ENCODE measurements at regions not wholly inside any gene's neighbourhood (a gene's known extent, or its start where the extent isn't known, plus 50 kb on each side); places are given as distances from the start of the nearest gene placed in this dataset.

DNA sequence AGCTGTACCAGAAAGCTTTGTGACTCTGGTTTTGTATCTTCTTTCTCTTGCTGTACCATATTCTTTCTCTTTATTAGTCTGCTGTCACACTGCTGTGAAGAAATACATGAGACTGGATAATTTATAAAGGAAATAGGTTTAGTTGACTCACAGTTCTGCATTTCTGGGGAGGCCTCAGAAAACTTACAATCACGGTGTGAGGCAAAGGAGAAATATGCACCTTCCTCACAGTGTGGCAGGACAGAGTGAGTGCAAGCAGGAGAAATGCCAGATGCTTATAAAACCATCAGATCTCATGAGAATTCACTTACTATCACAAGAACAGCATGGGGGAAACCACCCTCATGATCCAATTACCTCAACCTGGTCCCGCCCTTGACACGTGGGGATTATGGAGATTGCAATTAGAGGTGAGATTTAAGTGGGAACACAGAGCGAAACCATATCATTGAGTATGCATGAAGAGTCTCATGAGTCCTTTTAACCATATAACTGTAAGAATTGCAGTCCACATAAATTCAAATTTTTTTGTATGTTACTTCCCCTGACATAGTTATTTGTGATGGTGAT, 67.4 kb upstream of the INPP4B start:
- no peak for DNase-seq
- Histone ChIP-seq H3K4me1 (no peaks in the 10 kb centered on the region), H3K9me3 (no peaks in the 10 kb centered on the region), H3K27ac (no peak overlapping the region), H3K27me3 (no peaks in the 10 kb centered on the region), H3K36me3 (no peaks in the 10 kb centered on the region), H3K4me3 (replicated peaks in 1 of 3) (no peak overlapping the region)
- 81 to 83% methylated on average over 4 of the region's 4 CpGs for WGBS, 2 donors
- intact Hi-C loops (cut with DNase I) = no loop called here
- TF ChIP-seq, protein P1, sequence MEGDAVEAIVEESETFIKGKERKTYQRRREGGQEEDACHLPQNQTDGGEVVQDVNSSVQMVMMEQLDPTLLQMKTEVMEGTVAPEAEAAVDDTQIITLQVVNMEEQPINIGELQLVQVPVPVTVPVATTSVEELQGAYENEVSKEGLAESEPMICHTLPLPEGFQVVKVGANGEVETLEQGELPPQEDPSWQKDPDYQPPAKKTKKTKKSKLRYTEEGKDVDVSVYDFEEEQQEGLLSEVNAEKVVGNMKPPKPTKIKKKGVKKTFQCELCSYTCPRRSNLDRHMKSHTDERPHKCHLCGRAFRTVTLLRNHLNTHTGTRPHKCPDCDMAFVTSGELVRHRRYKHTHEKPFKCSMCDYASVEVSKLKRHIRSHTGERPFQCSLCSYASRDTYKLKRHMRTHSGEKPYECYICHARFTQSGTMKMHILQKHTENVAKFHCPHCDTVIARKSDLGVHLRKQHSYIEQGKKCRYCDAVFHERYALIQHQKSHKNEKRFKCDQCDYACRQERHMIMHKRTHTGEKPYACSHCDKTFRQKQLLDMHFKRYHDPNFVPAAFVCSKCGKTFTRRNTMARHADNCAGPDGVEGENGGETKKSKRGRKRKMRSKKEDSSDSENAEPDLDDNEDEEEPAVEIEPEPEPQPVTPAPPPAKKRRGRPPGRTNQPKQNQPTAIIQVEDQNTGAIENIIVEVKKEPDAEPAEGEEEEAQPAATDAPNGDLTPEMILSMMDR (IDR thresholded peaks at IDR 0.05) = no peak
- TF ChIP-seq POLR2A (IDR thresholded peaks at IDR 0.05) = no peak

DNA sequence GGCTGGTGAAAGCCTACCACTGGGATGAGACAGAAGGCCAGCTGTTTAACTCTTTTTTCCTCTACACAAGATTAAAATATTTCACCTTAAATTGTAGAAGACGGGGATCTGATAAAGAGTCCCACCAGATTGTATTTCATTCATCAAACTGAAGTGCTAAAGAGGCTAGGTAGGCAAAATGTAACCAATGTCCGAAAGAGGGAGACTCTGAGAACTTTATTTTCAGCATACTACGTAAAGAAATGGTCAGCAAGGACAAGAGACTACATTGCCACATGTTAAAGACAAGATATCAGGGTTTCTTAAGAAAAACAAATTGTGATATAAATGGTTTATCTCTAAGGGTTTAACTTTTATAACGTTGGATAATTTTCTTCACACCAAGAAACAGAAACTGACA, 71.6 kb upstream of the INPP4B start:
- intact Hi-C loops (cut with DNase I) = no loop called here
- Histone ChIP-seq H3K36me3 (no peaks in the 10 kb centered on the region), H3K4me1 (no peaks in the 10 kb centered on the region), H3K4me3 (replicated peaks in 1 of 3) (no peak overlapping the region), H3K9me3 (no peaks in the 10 kb centered on the region), H3K27me3 (no peaks in the 10 kb centered on the region), H3K27ac (no peak overlapping the region)
- 74 to 80% methylated on average over 4 of the region's 4 CpGs for WGBS, 2 donors
- TF ChIP-seq, protein P1 (IDR thresholded peaks at IDR 0.05) = no peak
- no peak for TF ChIP-seq POLR2A (IDR thresholded peaks at IDR 0.05)
- no peak for DNase-seq

DNA sequence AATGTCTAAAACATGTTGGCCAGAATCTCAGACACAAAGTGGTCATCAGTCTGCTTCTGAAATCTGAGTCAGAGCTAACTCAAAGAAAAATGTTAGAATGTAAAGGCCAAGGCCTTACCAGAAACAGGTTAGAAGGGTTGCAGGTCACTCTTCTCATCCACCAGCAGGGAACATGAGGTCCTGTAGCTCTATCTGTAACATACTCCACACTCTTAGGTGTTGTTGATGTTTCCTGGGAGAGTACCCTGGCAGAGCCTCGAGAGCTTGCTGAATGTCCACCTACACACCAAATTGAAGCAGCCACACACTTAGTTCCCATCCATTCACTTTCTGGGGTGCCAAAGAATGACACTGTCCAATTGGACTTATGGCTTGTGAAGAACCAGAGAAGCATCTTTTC, 76.6 kb upstream of the INPP4B start:
- H3K4me3 ChIP-seq (replicated peaks in 1 of 3) = no peak overlapping the region
- intact Hi-C loops (cut with DNase I) = no loop called here
- WGBS, 2 donors = 77 to 79% methylated on average over 1 of the region's 1 CpG
- DNase-seq = no peak
- no peaks in the 10 kb centered on the region for H3K4me1 ChIP-seq
- no peaks in the 10 kb centered on the region for H3K36me3 ChIP-seq
- no peak overlapping the region for H3K27ac ChIP-seq
- H3K27me3 ChIP-seq = no peaks in the 10 kb centered on the region
- no peaks in the 10 kb centered on the region for H3K9me3 ChIP-seq
- TF ChIP-seq POLR2A (IDR thresholded peaks at IDR 0.05) = no peak
- TF ChIP-seq, protein P1 (IDR thresholded peaks at IDR 0.05) = no peak

DNA sequence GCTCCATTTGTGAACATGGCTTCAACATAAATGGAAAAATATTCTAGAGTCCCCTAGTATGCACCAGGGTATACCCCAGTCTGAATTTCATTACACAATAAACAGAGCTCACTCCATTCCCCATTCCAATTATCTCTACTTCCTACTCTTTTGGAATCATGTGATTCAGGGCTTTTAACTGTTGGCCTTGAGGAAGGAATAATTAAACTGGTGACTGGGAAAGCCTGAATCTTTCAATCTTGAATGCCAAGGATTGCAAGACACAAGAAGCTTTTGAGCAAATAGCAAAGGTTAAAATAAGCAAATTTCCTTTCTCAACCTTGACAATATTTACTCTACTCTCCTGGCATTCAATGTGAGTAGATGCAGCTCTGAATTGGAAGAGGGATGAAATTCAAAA, 77.5 kb upstream of the INPP4B start:
- Histone ChIP-seq H3K4me1 (no peaks in the 10 kb centered on the region), H3K27me3 (no peaks in the 10 kb centered on the region), H3K4me3 (replicated peaks in 1 of 3) (no peak overlapping the region), H3K36me3 (no peaks in the 10 kb centered on the region), H3K9me3 (no peaks in the 10 kb centered on the region), H3K27ac (no peak overlapping the region)
- TF ChIP-seq, protein P1 (IDR thresholded peaks at IDR 0.05) = no peak
- intact Hi-C loops (cut with DNase I) = no loop called here
- no peak for DNase-seq

GRCh38 chr4:142925161-142925560, 79.1 kb upstream of the INPP4B start:
- intact Hi-C loops (cut with DNase I) = no loop called here
- no peak for DNase-seq
- TF ChIP-seq, protein P1 (IDR thresholded peaks at IDR 0.05) = no peak
- TF ChIP-seq POLR2A (IDR thresholded peaks at IDR 0.05) = no peak
- Histone ChIP-seq H3K36me3 (no peaks in the 10 kb centered on the region), H3K27me3 (no peaks in the 10 kb centered on the region), H3K27ac (no peak overlapping the region), H3K4me3 (replicated peaks in 1 of 3) (no peak overlapping the region), H3K9me3 (no peaks in the 10 kb centered on the region), H3K4me1 (no peaks in the 10 kb centered on the region)
- whole genome bisulfite sequencing, 2 donors = 57 to 66% methylated on average over 1 of the region's 1 CpG
